Uterus (tissue), 2 donors: ENCODE measurements at regions not wholly inside any gene's neighbourhood (a gene's known extent, or its start where the extent isn't known, plus 50 kb on each side); places are given as distances from the start of the nearest gene placed in this dataset.

Experiments
- POLR2A ChIP-seq, 2 donors: fragments of 450-650 bp; IDR thresholded peaks; one replicate each; pipeline ENCODE4 v1.6.1; 2016; ENCODE audit warnings: antibody characterized with exemption in 2 of 2, mild to moderate bottlenecking in 1 of 2, moderate library complexity in 1 of 2
- TF ChIP-seq, protein P1 (sequence below), 4 experiments: fragments of 200-600 bp in 2 of 4; fragments of 450-650 bp in 2 of 4; sonication (generic) in 2 of 4; IDR thresholded peaks; one replicate each; pipeline ENCODE4 v1.5.1; 2016 to 2019; ENCODE audit warnings: antibody characterized with exemption in 4 of 4, mild to moderate bottlenecking in 2 of 4, moderate library complexity in 1 of 4

DNA sequence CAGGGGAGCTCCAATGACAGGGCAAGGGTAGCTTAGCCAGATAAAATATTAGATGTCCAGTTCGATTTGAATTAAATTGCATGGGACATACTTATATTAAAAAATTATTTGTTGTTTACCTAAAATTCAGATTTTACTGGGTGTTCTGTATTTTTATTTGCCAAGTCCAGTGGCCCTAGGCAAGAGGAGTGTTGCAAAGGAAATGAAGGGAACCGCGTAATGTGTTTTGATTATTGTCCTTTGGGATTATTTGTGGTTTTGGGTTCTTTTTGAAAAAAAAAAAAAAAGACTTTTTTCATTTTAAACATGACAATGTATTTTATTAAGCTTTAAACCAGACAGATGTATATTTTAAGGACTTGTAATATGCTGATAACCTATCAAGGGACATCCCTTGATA, 179.3 kb downstream of the C9orf152 start:
- no peak for TF ChIP-seq POLR2A (IDR thresholded peaks at IDR 0.05)
- TF ChIP-seq, protein P1, sequence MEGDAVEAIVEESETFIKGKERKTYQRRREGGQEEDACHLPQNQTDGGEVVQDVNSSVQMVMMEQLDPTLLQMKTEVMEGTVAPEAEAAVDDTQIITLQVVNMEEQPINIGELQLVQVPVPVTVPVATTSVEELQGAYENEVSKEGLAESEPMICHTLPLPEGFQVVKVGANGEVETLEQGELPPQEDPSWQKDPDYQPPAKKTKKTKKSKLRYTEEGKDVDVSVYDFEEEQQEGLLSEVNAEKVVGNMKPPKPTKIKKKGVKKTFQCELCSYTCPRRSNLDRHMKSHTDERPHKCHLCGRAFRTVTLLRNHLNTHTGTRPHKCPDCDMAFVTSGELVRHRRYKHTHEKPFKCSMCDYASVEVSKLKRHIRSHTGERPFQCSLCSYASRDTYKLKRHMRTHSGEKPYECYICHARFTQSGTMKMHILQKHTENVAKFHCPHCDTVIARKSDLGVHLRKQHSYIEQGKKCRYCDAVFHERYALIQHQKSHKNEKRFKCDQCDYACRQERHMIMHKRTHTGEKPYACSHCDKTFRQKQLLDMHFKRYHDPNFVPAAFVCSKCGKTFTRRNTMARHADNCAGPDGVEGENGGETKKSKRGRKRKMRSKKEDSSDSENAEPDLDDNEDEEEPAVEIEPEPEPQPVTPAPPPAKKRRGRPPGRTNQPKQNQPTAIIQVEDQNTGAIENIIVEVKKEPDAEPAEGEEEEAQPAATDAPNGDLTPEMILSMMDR (IDR thresholded peaks at IDR 0.05), result no peak
